Mononuclear cell (primary cell): ENCODE measurements at regions not wholly inside any gene's neighbourhood (a gene's known extent, or its start where the extent isn't known, plus 50 kb on each side); places are given as distances from the start of the nearest gene placed in this dataset.
"Not testable (repeated sequence)": the region's sequence is repeated elsewhere in the genome, so short reads cannot be mapped to it uniquely, and the experiment has no call there.

Experiments
- H3K27me3 ChIP-seq: 2 replicates; pipeline ENCODE4 v1.6.0; 2011; ENCODE audit warnings: low read length, control low read depth; ENCODE audit not compliant: insufficient read depth
- H3K4me1 ChIP-seq: 2 replicates; pipeline ENCODE4 v1.5.1; 2011; ENCODE audit warnings: mild to moderate bottlenecking, low read length, control low read depth; ENCODE audit not compliant: insufficient read depth
- H3K4me3 ChIP-seq: 2 replicates; pipeline ENCODE4 v1.5.1; 2011; ENCODE audit warnings: mild to moderate bottlenecking, low read length, moderate library complexity
- H3K9me3 ChIP-seq: 2 replicates; pipeline ENCODE4 v1.5.1; 2011; ENCODE audit warnings: low read depth, mild to moderate bottlenecking, control low read depth, low read length

DNA sequence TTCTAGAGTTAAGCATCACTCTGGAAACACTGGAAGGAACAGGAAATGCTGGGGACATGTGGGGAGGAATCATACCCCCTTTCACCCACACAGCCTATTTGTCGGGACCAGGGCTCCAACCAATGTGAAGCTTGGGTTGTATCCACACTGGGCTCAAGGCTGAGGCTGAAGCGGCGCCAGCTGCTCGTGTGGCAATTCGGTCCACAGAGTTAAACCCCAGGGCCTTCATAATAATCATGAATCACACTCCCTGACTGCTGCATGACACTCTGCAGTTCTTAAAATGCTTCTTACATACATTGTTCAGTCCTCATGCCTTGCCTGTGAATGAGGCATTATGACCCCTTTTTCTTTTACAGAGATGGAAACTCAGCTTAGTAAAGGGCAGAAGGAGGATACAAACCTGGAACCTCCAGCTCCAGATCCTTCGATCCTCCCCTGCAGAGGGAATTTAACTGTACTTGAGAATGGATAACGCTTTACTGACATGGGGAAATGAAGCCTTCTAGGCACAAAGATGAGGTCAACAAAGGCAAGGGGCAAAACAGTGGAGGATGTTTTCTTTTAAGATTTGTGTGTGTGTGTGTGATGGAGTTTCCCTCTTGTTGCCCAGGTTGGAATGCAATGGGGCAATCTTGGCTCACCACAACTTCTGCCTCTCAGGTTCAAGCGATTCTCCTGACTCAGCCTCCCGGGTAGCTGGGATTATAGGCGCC lies 72.7 kb downstream of the SOX9 start:
- Histone ChIP-seq H3K4me1 (no peaks in the 10 kb centered on the region), H3K9me3 (no peaks in the 10 kb centered on the region), H3K27me3 (no peaks in the 10 kb centered on the region), H3K4me3 (no peak overlapping the region)

DNA sequence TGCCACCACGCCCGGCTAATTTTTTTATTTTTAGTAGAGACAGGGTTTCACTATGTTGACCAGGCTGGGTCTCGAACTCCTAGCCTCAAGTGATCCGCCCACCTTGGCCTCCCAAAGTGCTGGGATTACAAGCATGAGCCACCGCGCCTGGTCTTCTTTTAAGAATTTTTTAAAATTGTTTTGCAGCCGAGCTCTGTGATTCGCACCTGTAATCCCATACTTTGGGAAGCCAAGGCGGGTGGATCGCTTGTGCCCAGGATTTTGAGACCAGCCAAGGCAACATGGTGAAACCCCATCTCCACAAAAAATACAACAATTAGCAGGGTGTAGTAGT lies 73.3 kb downstream of the SOX9 start:
- not testable (repeated sequence) for H3K4me1 ChIP-seq, H3K4me3 ChIP-seq, H3K27me3 ChIP-seq, H3K9me3 ChIP-seq

DNA sequence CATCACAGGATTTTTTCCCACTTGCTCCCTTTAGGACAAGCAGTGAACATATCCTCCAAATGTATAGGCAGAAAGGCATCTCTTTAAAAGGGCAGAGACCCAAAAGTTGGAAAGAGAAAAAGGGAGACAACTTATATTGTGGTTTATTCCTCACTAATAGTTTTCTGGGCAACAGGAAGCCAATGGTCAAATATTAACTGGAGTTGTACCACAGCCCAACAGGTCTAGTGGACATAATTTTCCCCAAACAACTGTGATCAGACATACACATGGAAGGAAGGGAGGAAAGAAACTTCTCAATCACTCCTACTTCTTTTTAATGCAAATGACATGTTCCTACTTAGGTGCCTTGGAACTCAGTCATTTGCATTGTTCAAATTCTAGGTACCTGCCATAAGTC lies 78.4 kb downstream of the SOX9 start:
- no peaks in the 10 kb centered on the region for H3K9me3 ChIP-seq
- no peaks in the 10 kb centered on the region for H3K27me3 ChIP-seq
- no peaks in the 10 kb centered on the region for H3K4me1 ChIP-seq
- no peak overlapping the region for H3K4me3 ChIP-seq

DNA sequence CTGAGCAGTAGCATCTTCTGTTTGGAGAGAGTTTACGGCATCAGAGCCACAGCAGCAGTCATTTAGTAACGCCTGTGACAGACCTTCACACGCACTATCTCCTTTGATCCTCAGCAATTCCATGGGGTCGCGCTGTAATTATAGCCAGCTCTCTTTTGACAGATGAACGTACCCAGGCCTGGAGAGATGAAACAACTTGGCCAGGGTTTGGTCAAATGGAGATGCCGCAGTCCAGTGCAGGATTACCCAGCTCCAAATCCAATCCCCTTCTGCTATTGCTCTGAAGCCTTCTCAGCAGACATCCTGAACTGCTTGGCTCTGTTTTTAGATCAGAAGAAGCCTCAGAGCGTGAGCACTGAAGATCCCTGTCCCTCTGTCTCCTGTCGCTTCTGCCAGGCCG lies 83.9 kb downstream of the SOX9 start:
- Histone ChIP-seq H3K27me3 (no peaks in the 10 kb centered on the region), H3K4me3 (no peak overlapping the region), H3K9me3 (no peaks in the 10 kb centered on the region), H3K4me1 (no peaks in the 10 kb centered on the region)

DNA sequence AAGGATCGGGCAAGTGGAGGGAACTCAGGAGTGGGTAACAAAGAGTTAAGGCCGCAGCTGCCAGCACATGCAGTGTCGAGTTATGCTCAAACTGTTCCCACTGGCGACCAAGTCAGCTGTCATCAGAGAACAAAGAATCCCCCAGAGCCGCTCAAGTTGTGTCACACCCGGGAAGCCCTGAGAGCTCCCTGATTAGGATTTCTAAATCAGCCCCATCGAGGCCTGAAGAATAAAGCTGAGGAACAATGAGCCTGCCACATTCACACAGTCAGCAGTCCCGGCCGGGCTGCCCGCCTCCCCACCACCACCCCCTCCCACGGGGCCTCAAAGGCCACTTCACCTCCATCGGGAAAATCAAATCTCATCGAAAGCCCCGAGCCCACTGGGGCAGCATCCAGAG lies 84.5 kb downstream of the SOX9 start:
- Histone ChIP-seq H3K4me1 (no peaks in the 10 kb centered on the region), H3K9me3 (no peaks in the 10 kb centered on the region), H3K4me3 (no peak overlapping the region), H3K27me3 (no peaks in the 10 kb centered on the region)

DNA sequence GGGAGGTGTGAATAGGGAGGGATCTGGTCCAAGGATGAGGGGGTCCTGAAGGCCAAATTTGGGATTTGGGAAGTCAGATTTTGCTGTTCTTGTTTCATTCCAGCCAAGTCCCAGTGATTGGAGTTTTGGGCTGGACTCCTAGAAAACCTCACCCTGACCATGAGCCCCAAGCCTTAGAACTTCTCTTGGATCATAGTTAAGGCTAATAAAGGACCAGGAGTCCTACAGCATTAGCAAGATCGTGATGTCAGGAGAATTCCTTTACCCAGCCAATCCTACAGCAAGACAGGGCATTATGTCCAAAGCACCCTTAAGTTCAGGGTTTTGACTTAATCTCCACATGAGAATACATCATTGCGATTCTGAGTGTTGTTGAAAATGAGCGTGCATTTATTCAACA lies 85.0 kb downstream of the SOX9 start:
- no peaks in the 10 kb centered on the region for H3K9me3 ChIP-seq
- no peaks in the 10 kb centered on the region for H3K27me3 ChIP-seq
- H3K4me3 ChIP-seq, result no peak overlapping the region
- no peaks in the 10 kb centered on the region for H3K4me1 ChIP-seq

DNA sequence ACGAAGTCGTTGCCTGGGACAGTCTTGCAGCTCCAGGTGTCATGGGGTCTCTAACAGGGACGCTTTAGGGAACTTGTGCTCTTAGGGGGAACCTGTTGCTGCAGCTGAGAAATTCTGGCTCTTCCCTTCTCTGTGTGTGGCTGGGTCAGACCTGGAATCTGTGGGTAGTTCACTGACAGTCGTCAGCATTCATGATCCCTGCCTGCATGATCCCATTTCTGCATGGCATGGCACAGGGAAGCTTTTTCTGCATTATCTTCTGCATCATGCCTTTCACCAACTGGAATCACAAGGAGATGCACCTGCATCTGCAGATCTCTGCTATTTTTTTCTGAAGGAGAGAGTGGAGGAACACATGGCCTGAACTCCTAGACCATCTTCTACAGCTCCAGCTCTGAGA lies 85.6 kb downstream of the SOX9 start:
- Histone ChIP-seq H3K4me1 (no peaks in the 10 kb centered on the region), H3K9me3 (no peaks in the 10 kb centered on the region), H3K4me3 (no peak overlapping the region), H3K27me3 (no peaks in the 10 kb centered on the region)

DNA sequence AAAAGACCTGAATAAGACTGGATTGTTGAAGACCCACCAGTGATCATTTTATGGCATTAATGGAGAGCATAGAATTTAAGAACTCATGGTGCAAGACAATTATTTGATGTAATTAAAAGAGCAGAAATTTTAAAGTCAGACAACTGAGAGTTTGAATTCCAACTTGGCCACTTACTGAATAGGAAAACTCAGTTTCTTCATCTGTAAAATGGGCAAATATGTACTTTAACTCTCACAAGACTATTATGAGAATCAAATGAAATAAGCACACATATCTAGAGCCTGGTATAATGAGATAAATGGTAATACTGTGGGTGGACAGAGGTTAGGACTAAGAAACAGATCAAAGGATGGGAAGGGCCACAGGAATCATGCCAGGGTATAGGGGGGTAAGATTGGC lies 88.0 kb downstream of the SOX9 start:
- Histone ChIP-seq H3K4me3 (no peak overlapping the region), H3K9me3 (no peaks in the 10 kb centered on the region), H3K27me3 (no peaks in the 10 kb centered on the region), H3K4me1 (no peaks in the 10 kb centered on the region)

DNA sequence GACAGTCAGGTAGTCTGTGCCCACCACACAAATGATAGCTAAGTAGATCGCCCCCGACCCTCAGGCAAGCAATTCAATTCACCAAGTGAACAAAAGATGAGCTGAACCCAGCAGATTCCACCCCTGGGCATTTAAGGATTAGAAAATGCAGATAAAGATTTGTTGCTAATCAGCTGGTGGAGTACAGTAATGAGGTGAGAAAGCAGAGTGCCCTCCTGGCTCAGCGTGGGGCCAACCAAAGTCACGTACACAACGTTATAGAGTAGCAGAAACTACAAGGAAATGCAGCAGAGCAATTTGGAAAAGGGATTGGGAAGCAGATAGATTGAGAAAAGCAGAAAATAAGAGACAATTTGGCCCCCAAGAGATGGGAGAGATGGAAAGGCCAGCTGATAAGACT lies 91.2 kb downstream of the SOX9 start:
- Histone ChIP-seq H3K27me3 (no peaks in the 10 kb centered on the region), H3K9me3 (no peaks in the 10 kb centered on the region), H3K4me3 (no peak overlapping the region), H3K4me1 (no peaks in the 10 kb centered on the region)

DNA sequence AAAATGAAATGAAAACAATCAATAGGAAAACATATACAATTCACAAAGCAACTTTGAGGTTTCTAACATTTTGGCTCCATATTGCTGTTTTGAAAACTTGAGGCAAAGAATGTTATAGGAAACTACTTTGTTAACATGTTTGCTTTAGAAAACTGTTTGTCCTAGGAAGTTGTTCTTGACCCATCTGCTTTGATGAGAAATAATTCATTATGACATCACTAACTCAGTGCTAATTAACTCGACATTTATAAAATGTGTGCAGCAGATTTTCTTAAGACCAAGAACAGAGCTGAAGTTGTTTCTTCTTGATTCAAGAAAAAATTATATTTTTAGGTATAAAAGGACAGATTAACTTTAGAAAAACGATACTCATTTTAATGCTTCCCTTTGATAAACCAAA lies 94.7 kb downstream of the SOX9 start:
- Histone ChIP-seq H3K4me1 (no peaks in the 10 kb centered on the region), H3K4me3 (no peak overlapping the region), H3K9me3 (no peaks in the 10 kb centered on the region), H3K27me3 (peaks cover 21% of the 10 kb centered on the region)

DNA sequence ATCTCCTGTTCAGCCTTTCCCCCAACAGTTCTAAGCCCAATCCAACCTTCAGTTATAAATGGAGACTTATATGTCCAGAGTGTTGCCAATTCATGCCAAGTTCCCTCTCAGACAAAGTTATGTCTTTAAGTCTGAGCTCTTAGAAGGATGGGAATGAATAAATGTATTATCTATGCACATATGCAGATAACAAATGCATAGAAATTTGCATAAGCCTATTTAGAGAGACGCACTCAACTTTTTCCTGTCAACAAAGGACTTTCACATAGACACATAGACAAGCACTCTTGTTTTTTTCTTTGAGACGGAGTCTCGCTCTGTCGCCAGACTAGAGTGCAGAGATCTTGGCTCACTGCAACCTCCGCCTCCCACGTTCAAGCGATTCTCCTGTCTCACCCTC lies 95.1 kb downstream of the SOX9 start:
- Histone ChIP-seq H3K27me3 (peaks cover 26% of the 10 kb centered on the region), H3K9me3 (no peaks in the 10 kb centered on the region), H3K4me1 (no peaks in the 10 kb centered on the region), H3K4me3 (no peak overlapping the region)

DNA sequence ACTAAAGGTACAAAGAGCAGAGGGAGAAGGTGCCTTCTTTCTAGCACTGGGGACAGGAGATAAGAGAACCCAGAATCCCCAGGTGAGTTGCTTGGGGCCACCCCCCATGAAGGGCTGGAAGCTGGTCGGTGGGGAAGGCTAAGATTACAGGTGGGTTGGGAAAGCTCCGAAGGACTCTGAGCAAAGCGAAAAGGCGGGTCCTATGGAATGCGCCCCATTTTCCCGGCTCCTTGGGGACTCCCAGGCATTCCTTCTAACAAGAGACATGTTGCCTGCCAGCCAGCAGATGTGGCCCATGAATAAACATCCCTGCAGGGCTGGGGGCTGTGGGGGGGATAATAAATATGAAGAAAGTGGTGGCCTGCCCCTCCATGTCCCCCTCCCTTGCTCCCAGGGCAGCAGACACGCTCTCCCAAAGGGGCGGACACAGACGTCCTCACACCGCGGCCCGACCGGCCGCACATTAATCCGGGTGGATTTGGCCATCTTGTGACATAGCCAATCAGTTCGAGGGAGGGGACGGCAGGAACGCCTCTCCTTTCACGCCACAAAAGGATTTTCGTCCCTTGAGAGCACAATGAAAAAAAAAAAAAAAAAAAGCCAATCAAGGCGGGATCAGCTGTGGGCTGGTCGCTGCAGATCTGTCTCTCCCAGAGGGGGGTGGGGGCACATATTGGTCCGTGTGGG lies 98.5 kb downstream of the SOX9 start:
- Histone ChIP-seq H3K27me3 (peaks cover 31% of the 10 kb centered on the region), H3K9me3 (no peaks in the 10 kb centered on the region), H3K4me3 (no peak overlapping the region), H3K4me1 (no peaks in the 10 kb centered on the region)

DNA sequence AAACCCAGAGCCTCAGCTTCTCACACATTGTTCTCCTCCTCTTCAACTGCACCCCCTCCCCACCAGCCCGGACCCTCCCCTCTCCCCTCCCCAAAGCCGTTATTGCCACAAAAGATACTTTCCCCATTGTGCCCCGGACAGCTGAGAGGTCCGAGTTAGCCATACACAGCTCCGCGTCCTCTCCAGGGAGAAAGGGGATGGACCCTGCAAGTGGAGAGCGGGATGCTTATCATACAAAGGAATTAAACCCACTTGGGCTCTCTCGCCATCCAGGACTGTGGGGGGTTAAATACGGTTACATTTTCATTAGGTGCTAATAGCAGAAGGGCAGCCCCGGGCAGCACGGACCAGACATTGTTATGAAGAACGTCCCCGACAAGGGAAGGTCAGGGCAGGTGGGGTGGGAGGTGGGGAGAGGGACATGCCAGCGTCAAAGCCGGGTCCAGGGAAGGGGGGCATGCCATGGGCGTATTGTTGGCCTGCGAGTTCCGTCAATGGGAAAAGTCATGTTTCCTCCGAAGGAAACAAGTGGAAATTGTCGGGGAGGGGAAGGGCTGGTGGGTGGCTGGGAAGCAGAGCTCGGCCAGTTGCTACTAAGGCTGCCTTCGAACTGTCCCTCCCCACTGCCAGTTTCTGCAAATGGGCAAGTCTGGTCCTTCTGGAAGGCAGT lies 99.1 kb downstream of the SOX9 start:
- Histone ChIP-seq H3K27me3 (peaks cover 31% of the 10 kb centered on the region), H3K4me1 (no peaks in the 10 kb centered on the region), H3K4me3 (no peak overlapping the region), H3K9me3 (no peaks in the 10 kb centered on the region)

DNA sequence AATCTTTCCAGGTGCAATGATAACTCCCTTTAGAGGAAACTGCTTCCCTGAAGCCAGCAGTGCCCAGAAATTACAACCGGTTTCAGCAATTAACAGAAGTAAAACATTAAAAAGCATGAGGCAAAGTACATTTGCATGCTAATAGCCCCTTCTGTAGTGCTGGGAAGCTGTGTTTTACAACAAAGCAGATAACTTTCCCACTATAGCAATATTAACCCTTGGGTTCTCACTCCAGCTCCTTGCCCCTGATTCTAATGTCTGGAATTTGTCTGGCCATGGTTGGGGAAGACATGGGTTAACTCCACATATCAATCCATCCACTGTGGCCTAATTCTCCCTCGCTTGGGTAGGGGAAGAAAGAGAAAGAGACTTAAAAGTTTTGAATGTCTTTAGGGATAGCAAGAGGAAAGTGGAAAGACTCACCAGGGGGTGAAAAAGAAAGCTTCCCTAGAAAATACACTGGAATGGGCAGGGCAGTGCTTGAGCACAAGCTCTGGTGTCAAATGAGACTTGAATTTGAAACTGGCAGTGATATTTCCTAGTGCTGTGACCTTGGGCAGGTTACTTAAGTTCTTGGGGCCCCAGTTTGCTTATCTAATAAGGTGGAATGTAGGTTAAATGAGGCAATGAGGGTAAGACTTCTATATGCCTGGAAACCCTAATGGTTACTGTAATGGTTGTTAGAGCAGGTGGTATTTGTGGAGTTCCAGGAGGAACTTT lies 102.0 kb downstream of the SOX9 start:
- Histone ChIP-seq H3K27me3 (peaks cover 31% of the 10 kb centered on the region), H3K4me3 (no peak overlapping the region), H3K4me1 (no peaks in the 10 kb centered on the region), H3K9me3 (no peaks in the 10 kb centered on the region)

DNA sequence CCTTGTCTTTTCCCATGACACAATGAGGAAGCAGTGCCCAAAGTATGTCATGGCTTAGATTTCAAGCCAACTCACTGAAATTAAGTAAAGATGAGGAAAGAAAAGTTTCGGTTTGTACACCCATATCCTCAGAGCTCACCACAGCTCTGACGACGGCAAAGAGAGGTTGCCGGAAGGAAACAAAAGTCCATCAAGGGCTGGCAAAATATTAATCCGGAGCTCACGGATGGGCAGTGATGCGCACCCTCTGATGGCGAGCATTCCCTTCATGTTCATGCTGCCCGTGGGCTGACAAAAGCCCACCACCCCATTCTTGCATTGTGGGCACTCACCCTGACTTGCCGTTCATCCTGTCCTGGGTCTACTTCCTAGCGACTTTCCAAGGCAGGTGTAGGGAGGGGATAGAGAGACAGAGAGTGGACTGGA lies 103.1 kb downstream of the SOX9 start:
- Histone ChIP-seq H3K27me3 (peaks cover 24% of the 10 kb centered on the region), H3K9me3 (no peaks in the 10 kb centered on the region), H3K4me1 (no peaks in the 10 kb centered on the region), H3K4me3 (no peak overlapping the region)
